ENCODE measurements at regions not wholly inside any gene's neighbourhood (a gene's known extent, or its start where the extent isn't known, plus 50 kb on each side); places are given as distances from the start of the nearest gene placed in this dataset.

DNA sequence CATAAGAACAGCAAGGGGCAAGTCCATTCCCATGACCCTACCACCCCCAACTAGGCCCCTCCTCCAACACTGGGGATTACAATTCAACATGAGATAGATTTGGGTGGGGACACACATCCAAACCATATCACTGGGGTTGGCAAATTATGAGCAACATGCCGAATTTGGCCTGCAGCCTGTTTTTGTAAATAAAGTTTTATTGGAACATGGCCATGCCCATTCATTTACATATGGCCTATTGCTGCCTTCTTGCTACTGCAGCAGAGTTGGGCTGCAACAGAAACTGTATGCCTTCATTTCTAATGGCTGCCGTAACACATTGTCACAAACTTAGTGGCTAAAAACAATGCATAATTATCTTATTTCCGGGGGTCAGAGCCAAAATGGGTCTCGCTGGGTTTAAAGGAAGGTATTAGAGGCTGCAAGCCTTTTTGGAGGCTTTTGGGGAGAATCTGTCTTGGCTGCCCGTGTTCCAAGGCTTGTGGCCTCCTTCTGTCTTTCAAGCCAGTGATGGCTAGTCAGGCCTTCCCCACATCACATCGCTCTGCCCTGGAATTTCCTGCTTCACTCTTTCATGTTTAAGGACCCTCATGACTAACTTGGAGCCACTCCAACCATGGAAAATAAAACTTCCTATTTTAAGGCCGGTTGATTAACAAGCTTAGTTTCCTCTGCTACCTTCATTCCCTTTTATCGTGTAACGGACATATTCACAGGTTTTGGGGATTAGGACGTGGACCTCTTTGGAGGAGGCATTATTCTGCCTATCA lies 428.5 kb upstream of the PROK2 start:
- TF ChIP-seq ETS1 (IDR thresholded peaks at IDR 0.05) (no peak), ZNF462 (CRISPR knock-in tag; IDR thresholded peaks at IDR 0.05) (no peak), JUNB (IDR thresholded peaks at IDR 0.05; ENCODE audit: unreplicated experiment) (no peak), ZNF331 (CRISPR knock-in tag; IDR thresholded peaks at IDR 0.05; ENCODE audit: low read depth) (no peak), CTCF (conservative IDR thresholded peaks at IDR 0.05; ENCODE audit: low read depth in 2 of 2) (no peak), EZH2 (IDR thresholded peaks at IDR 0.05; ENCODE audit: low read depth, unreplicated experiment) (no peak), POLR2AphosphoS5 (IDR thresholded peaks at IDR 0.05; ENCODE audit: low read depth) (no peak), REST (IDR thresholded peaks at IDR 0.05; ENCODE audit: unreplicated experiment) (no peak), EZH2phosphoT487 (IDR thresholded peaks at IDR 0.05; ENCODE audit: unreplicated experiment) (no peak), STAT1 (IDR thresholded peaks at IDR 0.05; ENCODE audit: unreplicated experiment) (no peak), NANOG (IDR thresholded peaks at IDR 0.05; ENCODE audit: borderline replicate concordance) (no peak), CREB1 (CRISPR knock-in tag; IDR thresholded peaks at IDR 0.05; ENCODE audit: low read depth) (no peak), ZNF114 (CRISPR knock-in tag; IDR thresholded peaks at IDR 0.05) (no peak)
- no peak overlapping the region for H3K27ac Mint-ChIP-seq

More for the DNA sequence above, 428.5 kb upstream of the PROK2 start:
- H3K36me3 ChIP-seq (ENCODE audit: insufficient read depth): no peaks in the 10 kb centered on the region
- peaks cover 5% of the 10 kb centered on the region for H3K27me3 Mint-ChIP-seq (ENCODE audit: insufficient read depth, low read depth, poor library complexity)
- no peak overlapping the region for H3K4me3 Mint-ChIP-seq
- H3K27me3 ChIP-seq (ENCODE audit: insufficient read depth): no peaks in the 10 kb centered on the region
- H4K20me1 ChIP-seq (replicated peaks; ENCODE audit: insufficient read depth): no peaks in the 10 kb centered on the region
- H3K9me2 ChIP-seq (ENCODE audit: insufficient read depth): no peaks in the 10 kb centered on the region; the same call in 1 of the 2 replicates
- no peaks in the 10 kb centered on the region for H3K79me2 ChIP-seq (replicated peaks; ENCODE audit: insufficient read depth)
- H3K4me3 ChIP-seq: no peak overlapping the region
- no peaks in the 10 kb centered on the region; the same call in 2 of the 3 replicates for H3K9me3 Mint-ChIP-seq
- no peaks in the 10 kb centered on the region for H3F3A ChIP-seq (replicated peaks; ENCODE audit: low read depth)
- H3K27ac ChIP-seq (ENCODE audit: low read depth): no peak overlapping the region
- DNase-seq (ENCODE audit: low spot score) (no peak), ATAC-seq (no peak)
- 0 out of 2 replicates have a peak overlapping the region, but pooled peaks have one; percentile 10 for H2AFZ ChIP-seq
- H3K4me1 ChIP-seq (ENCODE audit: insufficient read depth): no peaks in the 10 kb centered on the region
- peaks cover 11% of the 10 kb centered on the region; the same call in 2 of the 3 replicates for H3K4me1 Mint-ChIP-seq
- no peak overlapping the region for H3K4me2 ChIP-seq
- no peaks in the 10 kb centered on the region for H3K36me3 Mint-ChIP-seq (ENCODE audit: low read depth)
